H1 (cell line): ENCODE measurements at regions not wholly inside any gene's neighbourhood (a gene's known extent, or its start where the extent isn't known, plus 50 kb on each side); places are given as distances from the start of the nearest gene placed in this dataset.

Experiments used
- CTCF ChIA-PET: fragments of 300-600 bp; sonication (Branson Sonifier 250); formaldehyde crosslinking; loops from one replicate; lab custom pipeline; 2021; ENCODE audit not compliant: partially characterized antibody; lab: Charles Lee
- POLR2A ChIA-PET: fragments of 300-600 bp; sonication (Branson Sonifier 250); formaldehyde crosslinking; loops from one replicate; lab custom pipeline; 2021; ENCODE audit warnings: inconsistent platforms; ENCODE audit not compliant: partially characterized antibody; lab: Charles Lee
- DNase-seq, 2 experiments: peaks; one replicate each; pipeline versions ENCODE4 v3.0.0 to v3.0.0-alpha.2; 2010 to 2022; ENCODE audit warnings: low spot score in 2 of 2, low read depth in 1 of 2, mixed read lengths in 1 of 2
- FAIRE-seq: peaks from 2 replicates; lab custom pipeline; 2011; peaks lifted over from hg19 to GRCh38; lab: Jason Lieb, UNC
- H2AFZ ChIP-seq: 2 replicates; pipeline ENCODE4 v1.8.1; 2012; ENCODE audit warnings: low read length, inconsistent platforms
- H2AK5ac ChIP-seq: 2 replicates; pipeline ENCODE4 v1.6.1; 2013; ENCODE audit warnings: low read depth, low read length
- H2BK120ac ChIP-seq: replicated peaks from 2 replicates; pipeline ENCODE3; 2013; ENCODE audit warnings: low read depth, low read length, inconsistent platforms
- H2BK12ac ChIP-seq: 2 replicates; pipeline ENCODE4 v1.6.1; 2013; ENCODE audit warnings: low read depth, low read length
- H2BK15ac ChIP-seq: 2 replicates; pipeline ENCODE4 v1.6.1; 2013; ENCODE audit warnings: low read length
- H2BK20ac ChIP-seq: 2 replicates; pipeline ENCODE4 v1.6.1; 2013; ENCODE audit warnings: low read length
- H2BK5ac ChIP-seq: 2 replicates; pipeline ENCODE4 v1.6.1; 2013; ENCODE audit warnings: low read depth, low read length
- H3K14ac ChIP-seq: 2 replicates; pipeline ENCODE4 v1.6.1; 2013; ENCODE audit warnings: inconsistent platforms; ENCODE audit not compliant: insufficient read length
- H3K18ac ChIP-seq: 2 replicates; pipeline ENCODE4 v1.6.1; 2013; ENCODE audit warnings: low read length; ENCODE audit errors: extremely low read depth
- H3K23ac ChIP-seq: 2 replicates; pipeline ENCODE4 v1.6.1; 2013; ENCODE audit warnings: inconsistent platforms; ENCODE audit not compliant: insufficient read length
- H3K23me2 ChIP-seq: 2 replicates; pipeline ENCODE4 v1.6.1; 2013; ENCODE audit warnings: low read depth, low read length
- H3K27ac ChIP-seq: 2 replicates; pipeline ENCODE4 v1.6.1; 2011; ENCODE audit warnings: low read depth, low read length, inconsistent platforms
- H3K27me3 ChIP-seq, 4 experiments: replicated peaks in 1 of 4; 1 replicate in 1 of 4; 2 replicates in 3 of 4; pipeline versions ENCODE4 v1.6.1 to v1.8.1; 2011 to 2013; ENCODE audit warnings: low read length in 3 of 4, mild to moderate bottlenecking in 3 of 4, inconsistent platforms in 2 of 4, mixed read lengths in 2 of 4, moderate library complexity in 1 of 4; ENCODE audit not compliant: control insufficient read depth in 3 of 4, insufficient read depth in 3 of 4; ENCODE audit errors: extremely low read depth in 1 of 4
- H3K36me3 ChIP-seq, 4 experiments: 2 replicates each; pipeline versions ENCODE4 v1.6.1 to v1.8.1; 2011 to 2013; ENCODE audit warnings: mild to moderate bottlenecking in 4 of 4, low read length in 3 of 4, moderate library complexity in 2 of 4, control low read depth in 1 of 4, inconsistent platforms in 1 of 4; ENCODE audit not compliant: insufficient read depth in 4 of 4, control insufficient read depth in 2 of 4
- H3K4ac ChIP-seq: replicated peaks from 2 replicates; pipeline ENCODE3; 2013; ENCODE audit warnings: low read length, low read depth, mixed read lengths, inconsistent platforms; ENCODE audit not compliant: insufficient read length
- H3K4me1 ChIP-seq, 4 experiments: replicated peaks in 1 of 4; 1 replicate in 1 of 4; 2 replicates in 3 of 4; pipeline versions ENCODE4 v1.6.1 to v1.8.1; 2011 to 2013; ENCODE audit warnings: low read length in 3 of 4, inconsistent platforms in 2 of 4, mixed read lengths in 1 of 4; ENCODE audit not compliant: insufficient read depth in 4 of 4, control insufficient read depth in 3 of 4
- H3K4me2 ChIP-seq, 2 experiments: 2 replicates each; pipeline versions ENCODE4 v1.6.1 to v1.8.1; 2011 to 2013; ENCODE audit warnings: low read depth in 2 of 2, low read length in 2 of 2, control low read depth in 1 of 2, inconsistent platforms in 1 of 2, mild to moderate bottlenecking in 1 of 2; ENCODE audit not compliant: insufficient read depth in 1 of 2
- H3K4me3 ChIP-seq, 4 experiments: fragments of 200-600, 300-600 bp in 1 of 4; sonication (generic), shearing (Covaris generic), sonication (Bioruptor Twin) in 1 of 4; 2 replicates each; pipeline versions ENCODE4 v1.5.1 to v1.8.1; 2011 to 2016; ENCODE audit warnings: low read length in 4 of 4, low read depth in 3 of 4, control low read depth in 2 of 4, inconsistent platforms in 2 of 4, mild to moderate bottlenecking in 2 of 4, mixed read lengths in 1 of 4, moderate library complexity in 1 of 4; ENCODE audit not compliant: insufficient read depth in 2 of 4; ENCODE audit errors: extremely low read depth in 1 of 4
- H3K56ac ChIP-seq: replicated peaks from 2 replicates; pipeline ENCODE3; 2013; ENCODE audit warnings: low read depth, mild to moderate bottlenecking, mixed read lengths, low read length, inconsistent platforms; ENCODE audit not compliant: insufficient read length
- H3K79me1 ChIP-seq: 2 replicates; pipeline ENCODE4 v1.6.1; 2013; ENCODE audit warnings: low read depth, low read length, control low read depth
- H3K79me2 ChIP-seq, 2 experiments: 2 replicates each; pipeline versions ENCODE4 v1.6.1 to v1.8.1; 2012 to 2013; ENCODE audit warnings: low read length in 2 of 2, mild to moderate bottlenecking in 2 of 2, inconsistent platforms in 1 of 2; ENCODE audit not compliant: insufficient read depth in 2 of 2, control insufficient read depth in 1 of 2
- H3K9ac ChIP-seq, 4 experiments: replicated peaks in 1 of 4; 1 replicate in 1 of 4; 2 replicates in 3 of 4; pipeline versions ENCODE4 v1.6.1 to v1.8.1; 2011 to 2013; ENCODE audit warnings: low read depth in 3 of 4, low read length in 3 of 4, control low read depth in 2 of 4, mild to moderate bottlenecking in 2 of 4, moderate library complexity in 2 of 4, inconsistent platforms in 1 of 4; ENCODE audit errors: extremely low read depth in 1 of 4
- H3K9me3 ChIP-seq, 2 experiments: 2 replicates each; pipeline versions ENCODE4 v1.6.1 to v1.8.1; 2012 to 2013; ENCODE audit warnings: mild to moderate bottlenecking in 2 of 2, moderate library complexity in 2 of 2, control low read depth in 1 of 2, inconsistent platforms in 1 of 2, low read depth in 1 of 2, low read length in 1 of 2, mixed read lengths in 1 of 2; ENCODE audit not compliant: insufficient read depth in 2 of 2
- H4K20me1 ChIP-seq, 2 experiments: replicated peaks in 1 of 2; 2 replicates each; pipeline versions ENCODE3 to v1.8.1; 2011 to 2013; ENCODE audit warnings: inconsistent platforms in 2 of 2, low read length in 2 of 2, mild to moderate bottlenecking in 1 of 2; ENCODE audit not compliant: insufficient read depth in 2 of 2, control insufficient read depth in 1 of 2
- H4K5ac ChIP-seq: 2 replicates; pipeline ENCODE4 v1.6.1; 2013; ENCODE audit warnings: low read length, low read depth, mixed read lengths, inconsistent platforms; ENCODE audit not compliant: insufficient read length
- H4K8ac ChIP-seq: 2 replicates; pipeline ENCODE4 v1.8.0; 2013; ENCODE audit warnings: mild to moderate bottlenecking, moderate library complexity, low read length, inconsistent platforms; ENCODE audit not compliant: insufficient read depth; ENCODE audit errors: extremely low read depth
- H4K91ac ChIP-seq: replicated peaks from 2 replicates; pipeline ENCODE3; 2013; ENCODE audit warnings: low read length, mixed read lengths, inconsistent platforms; ENCODE audit not compliant: insufficient read length
- BCL11A ChIP-seq, 2 experiments: IDR thresholded peaks; one replicate each; pipeline ENCODE4 v1.6.1; 2011; ENCODE audit warnings: low read depth in 2 of 2, low read length in 2 of 2, mild to moderate bottlenecking in 2 of 2
- CTBP2 ChIP-seq: IDR thresholded peaks from 2 replicates; pipeline ENCODE4 v1.7.0; 2011; ENCODE audit warnings: borderline replicate concordance, mild to moderate bottlenecking, moderate library complexity, mixed read lengths, low read length; ENCODE audit not compliant: insufficient read depth, insufficient read length
- FOSL1 ChIP-seq: IDR thresholded peaks from 2 replicates; pipeline ENCODE4 v1.6.1; 2011; ENCODE audit warnings: mild to moderate bottlenecking, low read depth, low read length, moderate library complexity; ENCODE audit not compliant: insufficient read depth
- HDAC6 ChIP-seq: IDR thresholded peaks from one replicate; pipeline ENCODE4 v1.7.1; 2012; ENCODE audit warnings: low read depth, mild to moderate bottlenecking, inconsistent platforms, low read length, moderate library complexity
- JUND ChIP-seq: IDR thresholded peaks from 2 replicates; pipeline ENCODE4 v1.6.1; 2011; ENCODE audit warnings: mild to moderate bottlenecking, improper control_type of control experiment, low read length
- KDM4A ChIP-seq: IDR thresholded peaks from one replicate; pipeline ENCODE4 v1.7.1; 2012; ENCODE audit warnings: low read depth, mild to moderate bottlenecking, moderate library complexity, low read length, inconsistent platforms; ENCODE audit not compliant: severe bottlenecking
- NRF1 ChIP-seq: IDR thresholded peaks from 2 replicates; pipeline ENCODE4 v1.6.1; 2011; ENCODE audit warnings: mild to moderate bottlenecking, low read depth, low read length, improper control_type of control experiment
- PHF8 ChIP-seq: fragments of 200-600 bp; sonication (generic); conservative IDR thresholded peaks from 2 replicates; pipeline ENCODE4 v1.7.1; 2012; ENCODE audit warnings: low read depth, mild to moderate bottlenecking, inconsistent platforms, low read length, moderate library complexity
- POLR2AphosphoS5 ChIP-seq: IDR thresholded peaks from 2 replicates; pipeline ENCODE4 v1.6.1; 2011; ENCODE audit warnings: low read depth, low read length
- RBBP5 ChIP-seq: IDR thresholded peaks from 2 replicates; pipeline ENCODE4 v1.7.1; 2012; ENCODE audit warnings: low read depth, mild to moderate bottlenecking, inconsistent platforms, low read length, moderate library complexity, borderline replicate concordance
- SRF ChIP-seq: IDR thresholded peaks from 2 replicates; pipeline ENCODE4 v1.6.1; 2011; ENCODE audit warnings: mild to moderate bottlenecking, low read depth, low read length, moderate library complexity
- SUZ12 ChIP-seq: fragments of 200-600 bp; sonication (generic); IDR thresholded peaks from 2 replicates; pipeline ENCODE4 v1.6.1; 2012; ENCODE audit warnings: mild to moderate bottlenecking, inconsistent platforms, low read length, moderate library complexity, mixed read lengths
- TBP ChIP-seq: IDR thresholded peaks from 2 replicates; pipeline ENCODE4 v1.6.1; 2011; ENCODE audit warnings: low read depth, low read length, improper control_type of control experiment
- TCF12 ChIP-seq: IDR thresholded peaks from 2 replicates; pipeline ENCODE4 v1.6.1; 2011; ENCODE audit warnings: low read depth, mild to moderate bottlenecking, low read length
- ZNF274 ChIP-seq: IDR thresholded peaks from 2 replicates; pipeline ENCODE4 v1.7.0; 2012; ENCODE audit warnings: low read length, borderline replicate concordance; ENCODE audit errors: extremely low read depth
- WGBS, 2 experiments: shearing (Covaris generic) in 1 of 2; methylation state at CpG; one replicate each; pipeline versions ENCODE4 v1.1.6 to v1.1.7; 2013 to 2015; ENCODE audit warnings: low lambda C conversion rate in 2 of 2, mixed read lengths in 2 of 2, inconsistent platforms in 1 of 2, low coverage in 1 of 2, missing lambda C conversion rate in 1 of 2; ENCODE audit not compliant: insufficient replicate concordance in 2 of 2, insufficient coverage in 1 of 2, insufficient read length in 1 of 2; ENCODE audit errors: extremely low coverage in 1 of 2, missing lambda C conversion rate in 1 of 2; 5-methylcytosine and 5-hydroxymethylcytosine counted together

DNA sequence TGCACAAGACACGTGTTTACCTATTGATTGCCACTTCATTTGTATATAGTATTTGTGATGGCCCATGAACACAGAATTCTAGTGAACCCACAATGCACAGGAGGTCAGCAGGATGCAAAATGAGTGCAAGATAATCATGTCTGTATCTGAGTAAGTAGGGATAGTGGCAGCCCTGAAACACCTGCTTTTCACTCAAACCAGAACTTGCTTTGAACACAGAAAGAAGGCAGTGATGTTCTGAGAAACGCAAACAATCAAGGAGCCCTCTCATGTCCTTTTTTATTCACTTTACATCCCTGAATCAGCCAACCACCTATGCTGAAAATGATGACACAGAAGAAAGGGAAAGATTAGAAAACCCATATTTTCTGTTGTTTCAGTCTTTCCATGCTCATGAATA is 170.4 kb upstream of the AVPR1A start:
- ChIA-PET CTCF (no interaction called here), POLR2A (no interaction called here)
- Histone ChIP-seq H3K4me2 (no peak overlapping the region), H3K23me2 (no peaks in the 10 kb centered on the region), H3K27me3 (no peaks in the 10 kb centered on the region), H3K4ac (no peak overlapping the region), H2BK12ac (no peak overlapping the region), H2AFZ (no peak overlapping the region), H3K27ac (no peak overlapping the region), H4K5ac (no peak overlapping the region), H2BK20ac (no peak overlapping the region), H3K4me1 (no peaks in the 10 kb centered on the region), H3K4me3 (no peak overlapping the region), H2BK15ac (no peak overlapping the region), H4K20me1 (no peaks in the 10 kb centered on the region), H3K9ac (no peak overlapping the region), H3K9me3 (0 out of 4 replicates have a peak, but pooled peaks cover 0 to 3% of the 10 kb centered on the region in 2 experiments), H3K79me1 (no peaks in the 10 kb centered on the region), H4K91ac (no peak overlapping the region), H2BK5ac (no peak overlapping the region), H3K56ac (no peak overlapping the region), H4K8ac (no peak overlapping the region), H3K79me2 (no peaks in the 10 kb centered on the region), H3K36me3 (no peaks in the 10 kb centered on the region), H2AK5ac (no peak overlapping the region), H3K23ac (no peak overlapping the region), H2BK120ac (no peak overlapping the region), H3K14ac (no peak overlapping the region), H3K18ac (no peak overlapping the region)
- DNase-seq (no peak), FAIRE-seq (no peak)
- WGBS, 2 experiments: 73% methylated on average over 2 of the region's 2 CpGs; no CpG with 5 or more reads in 1 of the 2 experiments
- TF ChIP-seq SRF (no peak), ZNF274 (no peak), POLR2AphosphoS5 (no peak), TBP (no peak), JUND (no peak), RBBP5 (no peak), PHF8 (no peak), BCL11A (IDR thresholded peaks at IDR 0.05; ENCODE audit: low read depth in 2 of 2, low read length in 2 of 2) (no peak), SUZ12 (no peak), KDM4A (no peak), TCF12 (no peak), NRF1 (no peak), CTBP2 (no peak), HDAC6 (no peak), FOSL1 (no peak)
